HepG2 (cell line): ENCODE measurements at regions not wholly inside any gene's neighbourhood (a gene's known extent, or its start where the extent isn't known, plus 50 kb on each side); places are given as distances from the start of the nearest gene placed in this dataset.

ENCODE experiments used
- ATAC-seq: fragments of 200-7000 bp; cut with Tn5 transposase; 3 replicates; pipeline ENCODE4 v1.9.1; 2020; ENCODE audit warnings: mild to moderate bottlenecking, moderate library complexity
- BruUV-seq: library from RNA; stranded (reverse); fragments of 400-500 nt; replicated peaks from 2 replicates; lab custom pipeline; 2021; lab: Mats Ljungman, UMichigan
- CTCF ChIA-PET: fragments of 300-600 bp; formaldehyde crosslinking; extraction: SDS; loops from one replicate; lab custom pipeline; 2021; ENCODE audit warnings: low total read pairs, inconsistent platforms, low intra/inter-chr PET ratio; lab: Yijun Ruan, JAX
- POLR2A ChIA-PET: fragments of 350-600 bp; sonication (Branson Sonifier 250); formaldehyde crosslinking; loops from one replicate; lab custom pipeline; 2020; ENCODE audit warnings: antibody characterized with exemption, inconsistent platforms; lab: Yijun Ruan, JAX
- DNase-seq: peaks from one replicate; pipeline ENCODE4 v3.0.0-alpha.2; 2015; ENCODE audit warnings: low spot score
- FAIRE-seq: peaks from 3 replicates; lab custom pipeline; 2011; peaks lifted over from hg19 to GRCh38; lab: Jason Lieb, UNC
- H2AFZ ChIP-seq: one replicate; pipeline ENCODE4 v1.6.1; 2011; ENCODE audit warnings: low read length, inconsistent platforms
- H3K27ac ChIP-seq: fragments of 300-600 bp; 3 replicates; pipeline ENCODE4 v1.8.0; 2011; ENCODE audit warnings: mixed run types, mild to moderate bottlenecking, mixed read lengths, low read length, inconsistent platforms; ENCODE audit not compliant: insufficient read depth; ENCODE audit errors: extremely low read length
- H3K27me3 ChIP-seq, 2 experiments: fragments of 200-600 bp in 1 of 2; 2 replicates in 1 of 2; 3 replicates in 1 of 2; pipeline versions ENCODE4 v1.6.0 to v1.8.0; 2011; ENCODE audit warnings: low read length in 2 of 2, mild to moderate bottlenecking in 2 of 2, moderate library complexity in 2 of 2, inconsistent platforms in 1 of 2; ENCODE audit not compliant: insufficient read depth in 2 of 2, control insufficient read depth in 1 of 2
- H3K36me3 ChIP-seq, 2 experiments: fragments of 200-600 bp in 1 of 2; replicated peaks in 1 of 2; 2 replicates in 1 of 2; 3 replicates in 1 of 2; pipeline versions ENCODE4 v1.5.1 to v1.8.0; 2011; ENCODE audit warnings: low read length in 2 of 2, inconsistent platforms in 1 of 2; ENCODE audit not compliant: insufficient read depth in 2 of 2, control insufficient read depth in 1 of 2
- H3K4me1 ChIP-seq: 2 replicates; pipeline ENCODE4 v1.5.1; 2012; ENCODE audit warnings: low read length, inconsistent platforms; ENCODE audit not compliant: insufficient read depth
- H3K4me2 ChIP-seq: 2 replicates; pipeline ENCODE4 v1.6.0; 2011; ENCODE audit warnings: low read depth, low read length, inconsistent platforms
- H3K4me3 ChIP-seq, 3 experiments: fragments of 200-600 bp in 1 of 3; sonication (generic), shearing (Covaris generic) in 1 of 3; replicated peaks in 1 of 3; 2 replicates each; pipeline ENCODE4 v1.5.1; 2011 to 2016; ENCODE audit warnings: low read length in 3 of 3, inconsistent platforms in 2 of 3, low read depth in 2 of 3, mild to moderate bottlenecking in 2 of 3, control low read depth in 1 of 3, mixed read lengths in 1 of 3; ENCODE audit not compliant: insufficient read depth in 1 of 3
- H3K79me2 ChIP-seq: one replicate; pipeline ENCODE4 v1.6.1; 2011; ENCODE audit warnings: low read length, inconsistent platforms; ENCODE audit not compliant: insufficient read depth
- H3K9ac ChIP-seq: 2 replicates; pipeline ENCODE4 v1.6.0; 2011; ENCODE audit warnings: mild to moderate bottlenecking, low read depth, low read length, inconsistent platforms; ENCODE audit not compliant: insufficient read depth
- H3K9me3 ChIP-seq: 2 replicates; pipeline ENCODE4 v1.5.1; 2012; ENCODE audit warnings: mild to moderate bottlenecking, low read length
- H4K20me1 ChIP-seq: 2 replicates; pipeline ENCODE4 v1.6.0; 2011; ENCODE audit warnings: inconsistent platforms, mild to moderate bottlenecking, low read length, moderate library complexity; ENCODE audit not compliant: insufficient read depth
- HMGA1 ChIP-seq: sonication (generic); formaldehyde crosslinking; conservative IDR thresholded peaks from 2 replicates; pipeline ENCODE4 v1.4.0; 2020; ENCODE audit warnings: missing genetic modification reagents
- KDM3A ChIP-seq: IDR thresholded peaks from 2 replicates; pipeline ENCODE4 v1.6.1; 2018; ENCODE audit warnings: low read depth, missing compliant biosample characterization
- KLF11 ChIP-seq: IDR thresholded peaks from 2 replicates; pipeline ENCODE4 v1.6.1; 2016; ENCODE audit warnings: missing compliant biosample characterization
- MAFF ChIP-seq: IDR thresholded peaks from 2 replicates; pipeline ENCODE4 v1.6.1; 2011; ENCODE audit warnings: low read depth, low read length, improper control_type of control experiment
- MTF2 ChIP-seq: sonication (generic); formaldehyde crosslinking; IDR thresholded peaks from 2 replicates; pipeline ENCODE4 v1.5.0; 2020; ENCODE audit warnings: missing genetic modification reagents, borderline replicate concordance
- MXD1 ChIP-seq: sonication (generic); formaldehyde crosslinking; IDR thresholded peaks from 2 replicates; pipeline ENCODE4 v1.4.0; 2020; ENCODE audit warnings: mild to moderate bottlenecking, missing genetic modification reagents
- ZNF205 ChIP-seq: IDR thresholded peaks from 2 replicates; pipeline ENCODE4 v1.6.1; 2018; ENCODE audit warnings: missing biosample characterization, missing genetic modification reagents
- ZNF292 ChIP-seq: sonication (generic); formaldehyde crosslinking; IDR thresholded peaks from 2 replicates; pipeline ENCODE4 v1.8.1; 2022; ENCODE audit warnings: mild to moderate bottlenecking, low read depth, missing genetic modification reagents, borderline replicate concordance
- ZZZ3 ChIP-seq: sonication (generic); formaldehyde crosslinking; IDR thresholded peaks from 2 replicates; pipeline ENCODE4 v1.4.0; 2020; ENCODE audit warnings: missing genetic modification reagents, mild to moderate bottlenecking, borderline replicate concordance
- WGBS: methylation state at CpG from one replicate; pipeline ENCODE4 v1.1.6; 2017; ENCODE audit warnings: low lambda C conversion rate; 5-methylcytosine and 5-hydroxymethylcytosine counted together
- in situ Hi-C: cut with HindIII; loops from 2 replicates; pipeline ENCODE4 v1.10.0; 2017; ENCODE audit warnings: low pct_unique_long_range_greater_than_20kb; ENCODE audit not compliant: extremely low pct_ligation_motif_present
- intact Hi-C: fragments of 100-400 bp; cut with micrococcal nuclease; formaldehyde crosslinking; loops from one replicate; pipeline ENCODE4 v1.10.0; 2022; ENCODE audit not compliant: unreplicated experiment
- TF ChIP-seq, protein P1 (sequence below): sonication (generic); formaldehyde crosslinking; IDR thresholded peaks from 2 replicates; pipeline ENCODE4 v1.4.0; 2020; ENCODE audit warnings: missing genetic modification reagents

DNA sequence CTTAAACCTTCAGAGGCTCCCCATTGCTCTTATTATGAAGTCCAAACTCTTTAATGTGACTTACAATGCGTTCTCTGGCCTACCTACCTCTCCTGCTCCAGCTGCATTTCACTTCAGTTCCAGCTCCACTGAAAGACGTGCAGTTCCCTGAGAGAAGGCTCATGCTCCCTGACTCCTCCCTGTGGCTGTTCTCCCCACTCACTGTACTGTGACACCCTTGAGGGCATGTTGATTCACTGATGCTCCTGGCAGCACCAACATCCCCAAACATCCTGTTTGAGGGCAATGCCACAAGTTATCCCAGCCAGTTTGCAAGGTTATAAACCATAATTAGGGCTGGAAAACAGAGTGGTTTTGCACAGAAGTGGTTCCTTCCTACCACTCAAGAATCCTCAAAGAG, 111.2 kb downstream of the LSM5 start:
- no peak overlapping the region for H3K9ac ChIP-seq
- in situ Hi-C loops, result no loop called here
- no peak overlapping the region for H3K4me3 ChIP-seq
- FAIRE-seq, result no peak
- BruUV-seq, result no TSS peak
- H3K36me3 ChIP-seq, result no peaks in the 10 kb centered on the region
- H3K27me3 ChIP-seq, result peaks cover 0 to 2% of the 10 kb centered on the region in 2 experiments; a peak in 1 of 5 replicates
- ChIA-PET CTCF (no interaction called here), POLR2A (no interaction called here)
- H4K20me1 ChIP-seq, result no peaks in the 10 kb centered on the region
- no peak for DNase-seq
- H2AFZ ChIP-seq, result no peak overlapping the region
- H3K79me2 ChIP-seq, result no peaks in the 10 kb centered on the region
- no peaks in the 10 kb centered on the region for H3K9me3 ChIP-seq
- 3% methylated on average over 2 of the region's 2 CpGs for WGBS
- TF ChIP-seq ZNF292, result no peak
- TF ChIP-seq KDM3A, result no peak
- no peak for TF ChIP-seq ZZZ3
- TF ChIP-seq KLF11, result no peak
- TF ChIP-seq MAFF, result no peak
- no peak for TF ChIP-seq HMGA1 (CRISPR knock-in tag)
- no peak for TF ChIP-seq MXD1 (CRISPR knock-in tag)
- TF ChIP-seq, protein P1, sequence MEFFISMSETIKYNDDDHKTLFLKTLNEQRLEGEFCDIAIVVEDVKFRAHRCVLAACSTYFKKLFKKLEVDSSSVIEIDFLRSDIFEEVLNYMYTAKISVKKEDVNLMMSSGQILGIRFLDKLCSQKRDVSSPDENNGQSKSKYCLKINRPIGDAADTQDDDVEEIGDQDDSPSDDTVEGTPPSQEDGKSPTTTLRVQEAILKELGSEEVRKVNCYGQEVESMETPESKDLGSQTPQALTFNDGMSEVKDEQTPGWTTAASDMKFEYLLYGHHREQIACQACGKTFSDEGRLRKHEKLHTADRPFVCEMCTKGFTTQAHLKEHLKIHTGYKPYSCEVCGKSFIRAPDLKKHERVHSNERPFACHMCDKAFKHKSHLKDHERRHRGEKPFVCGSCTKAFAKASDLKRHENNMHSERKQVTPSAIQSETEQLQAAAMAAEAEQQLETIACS, result no peak
- no peak for TF ChIP-seq ZNF205 (CRISPR knock-in tag)
- H3K27ac ChIP-seq, result no peak overlapping the region
- H3K4me1 ChIP-seq, result no peaks in the 10 kb centered on the region
- intact Hi-C loops, result no loop called here
- no peak overlapping the region for H3K4me2 ChIP-seq
- ATAC-seq, result no peak

- H3K79me2 ChIP-seq, result no peaks in the 10 kb centered on the region
- DNase-seq, result no peak
- no peak for TF ChIP-seq MTF2
- intact Hi-C loops (no loop called here), in situ Hi-C loops (no loop called here)
- H4K20me1 ChIP-seq, result no peaks in the 10 kb centered on the region
- no peak overlapping the region for H3K4me3 ChIP-seq
- FAIRE-seq, result no peak
- H3K36me3 ChIP-seq, result no peaks in the 10 kb centered on the region
- H2AFZ ChIP-seq, result no peak overlapping the region
- no peak overlapping the region for H3K4me2 ChIP-seq
- H3K27ac ChIP-seq, result no peak overlapping the region
- no peak for ATAC-seq
- CTCF ChIA-PET, result no interaction called here
- POLR2A ChIA-PET, result no interaction called here
- WGBS, result 14% methylated on average over 2 of the region's 4 CpGs
- no TSS peak for BruUV-seq
- no peak overlapping the region for H3K9ac ChIP-seq
- peaks cover 0 to 4% of the 10 kb centered on the region in 2 experiments; a peak in 1 of 5 replicates for H3K27me3 ChIP-seq
- no peaks in the 10 kb centered on the region for H3K4me1 ChIP-seq
- H3K9me3 ChIP-seq, result no peaks in the 10 kb centered on the region
These were observed 125.6 kb downstream of the LSM5 start for GRCh38 chr7:32364581-32364980.
